Nephron progenitor cell (in vitro differentiated cells): ENCODE measurements at regions not wholly inside any gene's neighbourhood (a gene's known extent, or its start where the extent isn't known, plus 50 kb on each side); places are given as distances from the start of the nearest gene placed in this dataset.

Experiments
- DNase-seq: peaks from one replicate; pipeline ENCODE4 v3.0.0; 2021
- H3K27ac Mint-ChIP-seq: 2 replicates; pipeline ENCODE4 v1.8.0; 2021; ENCODE audit warnings: mild to moderate bottlenecking, moderate library complexity, mixed read lengths
- H3K27me3 Mint-ChIP-seq: 2 replicates; pipeline ENCODE4 v1.8.0; 2021; ENCODE audit warnings: mild to moderate bottlenecking, low read depth, mixed read lengths; ENCODE audit not compliant: poor library complexity
- H3K36me3 Mint-ChIP-seq: 2 replicates; pipeline ENCODE4 v1.8.0; 2021; ENCODE audit warnings: low read depth, mixed read lengths
- H3K4me1 Mint-ChIP-seq: 2 replicates; pipeline ENCODE4 v1.8.0; 2021; ENCODE audit warnings: mixed read lengths
- H3K4me3 Mint-ChIP-seq: 2 replicates; pipeline ENCODE4 v1.8.0; 2021; ENCODE audit warnings: mild to moderate bottlenecking, moderate library complexity, mixed read lengths
- H3K9me3 Mint-ChIP-seq: 2 replicates; pipeline ENCODE4 v1.8.0; 2021; ENCODE audit warnings: mild to moderate bottlenecking, moderate library complexity, mixed read lengths
- CTCF ChIP-seq: fragments of 200-600 bp; sonication (generic); IDR thresholded peaks from 2 replicates; pipeline ENCODE4 v1.5.0; 2021; ENCODE audit warnings: antibody characterized with exemption

- no peak for DNase-seq
- Mint-ChIP-seq H3K36me3 (no peaks in the 10 kb centered on the region), H3K27me3 (peaks cover 5% of the 10 kb centered on the region), H3K4me3 (no peak overlapping the region), H3K9me3 (peaks cover 73% of the 10 kb centered on the region), H3K4me1 (peaks cover 7% of the 10 kb centered on the region), H3K27ac (no peak overlapping the region)
- no peak for TF ChIP-seq CTCF
Observed at GRCh38 chrX:20347481-20347880, 80.8 kb upstream of the RPS6KA3 start.

- Mint-ChIP-seq H3K27me3 (peaks cover 10% of the 10 kb centered on the region), H3K4me3 (no peak overlapping the region), H3K27ac (no peak overlapping the region), H3K4me1 (no peaks in the 10 kb centered on the region), H3K36me3 (no peaks in the 10 kb centered on the region), H3K9me3 (peaks cover 37% of the 10 kb centered on the region)
- DNase-seq, result no peak
- no peak for TF ChIP-seq CTCF
Observed at GRCh38 chrX:20333672-20334071, 67.0 kb upstream of the RPS6KA3 start.

DNA sequence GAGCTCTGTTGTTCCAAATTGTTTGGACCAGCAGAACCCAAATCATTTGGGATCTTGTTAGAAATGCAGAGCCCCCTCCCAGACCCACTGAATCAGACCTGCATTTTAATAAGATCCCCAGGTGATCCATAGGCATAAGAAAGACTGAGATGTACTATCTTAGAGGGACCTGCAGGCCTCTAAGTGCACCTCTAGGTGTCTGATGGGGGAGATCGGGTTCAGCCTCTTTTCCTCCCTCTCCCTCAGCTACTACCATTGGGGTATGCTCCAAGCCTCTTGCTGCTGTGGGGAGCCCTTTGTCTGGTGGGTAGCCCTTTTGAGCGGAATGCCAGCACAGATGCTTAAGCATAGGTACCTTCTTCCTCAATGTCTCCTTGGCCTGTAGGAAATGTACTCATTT, 63.8 kb upstream of the RPS6KA3 start:
- no peaks in the 10 kb centered on the region for H3K36me3 Mint-ChIP-seq
- DNase-seq, result no peak
- no peak for TF ChIP-seq CTCF
- no peak overlapping the region for H3K4me3 Mint-ChIP-seq
- no peak overlapping the region for H3K27ac Mint-ChIP-seq
- H3K9me3 Mint-ChIP-seq, result peaks cover 45% of the 10 kb centered on the region
- peaks cover 10% of the 10 kb centered on the region for H3K27me3 Mint-ChIP-seq
- no peaks in the 10 kb centered on the region for H3K4me1 Mint-ChIP-seq

DNA sequence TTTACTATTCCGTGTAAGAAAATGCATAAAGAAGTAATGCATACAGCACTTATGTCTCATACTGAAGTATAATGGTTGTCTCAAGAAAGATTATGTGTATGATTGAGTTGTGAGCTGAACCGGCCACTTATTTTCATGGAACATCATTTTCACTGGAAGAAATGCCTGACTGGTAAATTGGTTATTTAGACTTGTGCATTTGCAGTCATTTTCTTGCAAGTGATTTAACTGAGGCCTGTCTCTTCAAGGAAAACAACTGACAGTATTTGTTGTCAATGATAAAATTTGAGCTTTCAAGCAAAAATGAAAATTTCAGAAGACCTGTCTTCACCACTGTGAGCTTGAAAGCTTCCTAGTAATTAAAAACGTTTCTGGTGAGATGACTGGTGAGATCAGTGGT, 62.7 kb upstream of the RPS6KA3 start:
- no peak overlapping the region for H3K27ac Mint-ChIP-seq
- no peak for TF ChIP-seq CTCF
- peaks cover 10% of the 10 kb centered on the region for H3K27me3 Mint-ChIP-seq
- H3K4me1 Mint-ChIP-seq, result no peaks in the 10 kb centered on the region
- no peak for DNase-seq
- H3K4me3 Mint-ChIP-seq, result no peak overlapping the region
- no peaks in the 10 kb centered on the region for H3K36me3 Mint-ChIP-seq
- peaks cover 47% of the 10 kb centered on the region for H3K9me3 Mint-ChIP-seq

- Mint-ChIP-seq H3K9me3 (peaks cover 47% of the 10 kb centered on the region), H3K4me3 (no peak overlapping the region), H3K27me3 (peaks cover 2% of the 10 kb centered on the region), H3K27ac (no peak overlapping the region), H3K4me1 (peaks cover 14% of the 10 kb centered on the region), H3K36me3 (no peaks in the 10 kb centered on the region)
- TF ChIP-seq CTCF, result no peak
- no peak for DNase-seq
Observed at GRCh38 chrX:20325786-20326388, 59.2 kb upstream of the RPS6KA3 start.

GRCh38 chrX:20322887-20323286, 56.2 kb upstream of the RPS6KA3 start:
- Mint-ChIP-seq H3K4me1 (peaks cover 35% of the 10 kb centered on the region), H3K27me3 (no peaks in the 10 kb centered on the region), H3K27ac (no peak overlapping the region), H3K36me3 (no peaks in the 10 kb centered on the region), H3K9me3 (peaks cover 60% of the 10 kb centered on the region), H3K4me3 (no peak overlapping the region)
- TF ChIP-seq CTCF, result no peak
- no peak for DNase-seq
